WTC11 (cell line): ENCODE measurements at regions not wholly inside any gene's neighbourhood (a gene's known extent, or its start where the extent isn't known, plus 50 kb on each side); places are given as distances from the start of the nearest gene placed in this dataset.
"Not testable (repeated sequence)": the region's sequence is repeated elsewhere in the genome, so short reads cannot be mapped to it uniquely, and the experiment has no call there.

ENCODE experiments used
- MAX ChIP-seq: sonication (generic); formaldehyde crosslinking; IDR thresholded peaks from 2 replicates; pipeline ENCODE4 v1.8.0; 2022; ENCODE audit warnings: mild to moderate bottlenecking, missing genetic modification reagents
- RELA ChIP-seq: sonication (generic); formaldehyde crosslinking; IDR thresholded peaks from 2 replicates; pipeline ENCODE4 v1.8.1; 2022; ENCODE audit warnings: missing genetic modification reagents, mild to moderate bottlenecking, borderline replicate concordance
- ZNF121 ChIP-seq: sonication (generic); formaldehyde crosslinking; IDR thresholded peaks from 2 replicates; pipeline ENCODE4 v1.8.0; 2023; ENCODE audit warnings: missing genetic modification reagents
- TF ChIP-seq, protein P1 (sequence below): fragments of 200-600 bp; IDR thresholded peaks from 2 replicates; pipeline ENCODE4 v1.8.0; 2022; ENCODE audit warnings: antibody characterized with exemption

- TF ChIP-seq ZNF121; MAX (CRISPR knock-in tag); RELA: not testable (repeated sequence)
- TF ChIP-seq, protein P1, sequence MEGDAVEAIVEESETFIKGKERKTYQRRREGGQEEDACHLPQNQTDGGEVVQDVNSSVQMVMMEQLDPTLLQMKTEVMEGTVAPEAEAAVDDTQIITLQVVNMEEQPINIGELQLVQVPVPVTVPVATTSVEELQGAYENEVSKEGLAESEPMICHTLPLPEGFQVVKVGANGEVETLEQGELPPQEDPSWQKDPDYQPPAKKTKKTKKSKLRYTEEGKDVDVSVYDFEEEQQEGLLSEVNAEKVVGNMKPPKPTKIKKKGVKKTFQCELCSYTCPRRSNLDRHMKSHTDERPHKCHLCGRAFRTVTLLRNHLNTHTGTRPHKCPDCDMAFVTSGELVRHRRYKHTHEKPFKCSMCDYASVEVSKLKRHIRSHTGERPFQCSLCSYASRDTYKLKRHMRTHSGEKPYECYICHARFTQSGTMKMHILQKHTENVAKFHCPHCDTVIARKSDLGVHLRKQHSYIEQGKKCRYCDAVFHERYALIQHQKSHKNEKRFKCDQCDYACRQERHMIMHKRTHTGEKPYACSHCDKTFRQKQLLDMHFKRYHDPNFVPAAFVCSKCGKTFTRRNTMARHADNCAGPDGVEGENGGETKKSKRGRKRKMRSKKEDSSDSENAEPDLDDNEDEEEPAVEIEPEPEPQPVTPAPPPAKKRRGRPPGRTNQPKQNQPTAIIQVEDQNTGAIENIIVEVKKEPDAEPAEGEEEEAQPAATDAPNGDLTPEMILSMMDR: not testable (repeated sequence)
Observed at GRCh38 chr9:41741173-41741572, 388.1 kb downstream of the CNTNAP3B start.
